Nephron (organoid): ENCODE measurements at regions not wholly inside any gene's neighbourhood (a gene's known extent, or its start where the extent isn't known, plus 50 kb on each side); places are given as distances from the start of the nearest gene placed in this dataset.
"Not testable (repeated sequence)": the region's sequence is repeated elsewhere in the genome, so short reads cannot be mapped to it uniquely, and the experiment has no call there.

Experiments
- H3K27ac Mint-ChIP-seq, 3 experiments: 2 replicates each; pipeline ENCODE4 v1.8.0; 2020; ENCODE audit warnings: mixed read lengths in 3 of 3, mild to moderate bottlenecking in 2 of 3, moderate library complexity in 1 of 3
- H3K27me3 Mint-ChIP-seq: 2 replicates; pipeline ENCODE4 v1.8.0; 2021; ENCODE audit warnings: low read depth, mild to moderate bottlenecking, moderate library complexity, mixed read lengths
- H3K36me3 Mint-ChIP-seq: 2 replicates; pipeline ENCODE4 v1.8.0; 2020; ENCODE audit warnings: low read depth, mixed read lengths
- H3K4me1 Mint-ChIP-seq: 2 replicates; pipeline ENCODE4 v1.8.0; 2020; ENCODE audit warnings: mixed read lengths
- H3K4me3 Mint-ChIP-seq, 3 experiments: 2 replicates each; pipeline ENCODE4 v1.8.0; 2020; ENCODE audit warnings: mild to moderate bottlenecking in 3 of 3, mixed read lengths in 3 of 3, moderate library complexity in 2 of 3
- H3K9me3 Mint-ChIP-seq: 2 replicates; pipeline ENCODE4 v1.8.0; 2020; ENCODE audit warnings: mixed read lengths
- CTCF ChIP-seq, 3 experiments: fragments of 200-600 bp; sonication (generic); IDR thresholded peaks; one replicate each; pipeline ENCODE4 v1.5.0; 2021; ENCODE audit warnings: antibody characterized with exemption in 3 of 3; ENCODE audit not compliant: unreplicated experiment in 3 of 3

- Mint-ChIP-seq H3K27me3 (peaks cover 4% of the 10 kb centered on the region), H3K4me3 (no peak overlapping the region), H3K36me3 (peaks cover 22% of the 10 kb centered on the region), H3K4me1 (peaks cover 17% of the 10 kb centered on the region), H3K9me3 (no peaks in the 10 kb centered on the region), H3K27ac (no peak overlapping the region)
- no peak for TF ChIP-seq CTCF (IDR thresholded peaks at IDR 0.05; ENCODE audit: unreplicated experiment in 3 of 3)
Measured at GRCh38 chr9:752201-752600, 89.3 kb upstream of the DMRT1 start.

- no peak overlapping the region for H3K4me3 Mint-ChIP-seq
- H3K4me1 Mint-ChIP-seq, result peaks cover 17% of the 10 kb centered on the region
- peaks cover 17% of the 10 kb centered on the region for H3K36me3 Mint-ChIP-seq
- H3K27ac Mint-ChIP-seq, result no peak overlapping the region
- TF ChIP-seq CTCF (IDR thresholded peaks at IDR 0.05; ENCODE audit: unreplicated experiment in 3 of 3), result no peak
- H3K9me3 Mint-ChIP-seq, result no peaks in the 10 kb centered on the region
- H3K27me3 Mint-ChIP-seq, result peaks cover 4% of the 10 kb centered on the region
Measured at GRCh38 chr9:752681-753200, 88.8 kb upstream of the DMRT1 start.

- peaks cover 12% of the 10 kb centered on the region for H3K36me3 Mint-ChIP-seq
- H3K9me3 Mint-ChIP-seq, H3K4me3 Mint-ChIP-seq, H3K27me3 Mint-ChIP-seq, H3K27ac Mint-ChIP-seq: not testable (repeated sequence)
- peaks cover 17% of the 10 kb centered on the region for H3K4me1 Mint-ChIP-seq
Measured at GRCh38 chr9:753734-754133, 87.8 kb upstream of the DMRT1 start.

- H3K27ac Mint-ChIP-seq, result no peak overlapping the region
- no peaks in the 10 kb centered on the region for H3K9me3 Mint-ChIP-seq
- H3K27me3 Mint-ChIP-seq, result peaks cover 4% of the 10 kb centered on the region
- H3K36me3 Mint-ChIP-seq, result peaks cover 12% of the 10 kb centered on the region
- TF ChIP-seq CTCF (IDR thresholded peaks at IDR 0.05; ENCODE audit: unreplicated experiment in 3 of 3), result no peak
- H3K4me3 Mint-ChIP-seq, result no peak overlapping the region
- peaks cover 17% of the 10 kb centered on the region for H3K4me1 Mint-ChIP-seq
Measured at GRCh38 chr9:754150-754931, 87.2 kb upstream of the DMRT1 start.

- Mint-ChIP-seq H3K27me3 (peaks cover 5% of the 10 kb centered on the region), H3K27ac (no peak overlapping the region), H3K4me3 (no peak overlapping the region), H3K4me1 (peaks cover 7% of the 10 kb centered on the region), H3K9me3 (no peaks in the 10 kb centered on the region), H3K36me3 (peaks cover 7% of the 10 kb centered on the region)
- no peak for TF ChIP-seq CTCF (IDR thresholded peaks at IDR 0.05; ENCODE audit: unreplicated experiment in 3 of 3)
Measured at GRCh38 chr9:755454-756381, 85.8 kb upstream of the DMRT1 start.

GRCh38 chr9:757246-757881 is 84.1 kb upstream of the DMRT1 start:
- Mint-ChIP-seq H3K4me1 (no peaks in the 10 kb centered on the region), H3K27ac (no peak overlapping the region), H3K36me3 (no peaks in the 10 kb centered on the region), H3K4me3 (no peak overlapping the region), H3K27me3 (peaks cover 14% of the 10 kb centered on the region), H3K9me3 (no peaks in the 10 kb centered on the region)
- peak; percentile 29 to 47 (median 38) for TF ChIP-seq CTCF (IDR thresholded peaks at IDR 0.05; ENCODE audit: unreplicated experiment in 3 of 3)
